Naive thymus-derived CD4-positive, alpha-beta T cell (primary cell): ENCODE measurements at regions not wholly inside any gene's neighbourhood (a gene's known extent, or its start where the extent isn't known, plus 50 kb on each side); places are given as distances from the start of the nearest gene placed in this dataset.

Experiments
- ATAC-seq: fragments of 150-1000 bp; cut with Tn5 transposase; 2 replicates; pipeline ENCODE4 v1.10.0; 2021; ENCODE audit warnings: mild to moderate bottlenecking, moderate library complexity
- CTCF ChIA-PET: fragments of 350-600 bp; sonication (Branson Sonifier 250); formaldehyde crosslinking; loops from one replicate; lab custom pipeline; 2021; ENCODE audit warnings: antibody characterized with exemption; lab: Charles Lee
- POLR2A ChIA-PET: fragments of 350-600 bp; sonication (Branson Sonifier 250); formaldehyde crosslinking; loops from one replicate; lab custom pipeline; 2021; ENCODE audit warnings: antibody characterized with exemption, inconsistent platforms; lab: Charles Lee
- DNase-seq, 9 donors: peaks; one replicate each; pipeline versions ENCODE4 v3.0.0 to v3.0.0-alpha.2; 2020 to 2022; ENCODE audit warnings: mixed read lengths in 1 of 9
- H3K27ac ChIP-seq: one replicate; pipeline ENCODE4 v1.7.0; 2013; ENCODE audit warnings: mild to moderate bottlenecking, low read depth, low read length, moderate library complexity
- H3K27me3 ChIP-seq, 2 donors: one replicate each; pipeline ENCODE4 v1.7.0; 2013; ENCODE audit warnings: low read length in 2 of 2, mild to moderate bottlenecking in 2 of 2, moderate library complexity in 2 of 2; ENCODE audit not compliant: control insufficient read depth in 2 of 2, insufficient read depth in 2 of 2
- H3K36me3 ChIP-seq, 3 experiments: 1 replicate in 2 of 3; 2 replicates in 1 of 3; pipeline ENCODE4 v1.7.0; 2013; ENCODE audit warnings: low read length in 3 of 3, mild to moderate bottlenecking in 3 of 3, moderate library complexity in 1 of 3; ENCODE audit not compliant: insufficient read depth in 3 of 3, control insufficient read depth in 2 of 3
- H3K4me1 ChIP-seq, 2 donors: one replicate each; pipeline ENCODE4 v1.7.0; 2013; ENCODE audit warnings: low read length in 2 of 2, mild to moderate bottlenecking in 2 of 2, moderate library complexity in 1 of 2; ENCODE audit not compliant: control insufficient read depth in 2 of 2, insufficient read depth in 2 of 2
- H3K4me3 ChIP-seq: 2 replicates; pipeline ENCODE4 v1.7.0; 2013; ENCODE audit warnings: mild to moderate bottlenecking, low read length
- H3K9me3 ChIP-seq, 3 experiments: 1 replicate in 2 of 3; 2 replicates in 1 of 3; pipeline ENCODE4 v1.7.0; 2013; ENCODE audit warnings: low read length in 3 of 3; ENCODE audit not compliant: control insufficient read depth in 2 of 3
- H3K27ac Mint-ChIP-seq, 9 donors: one replicate each; pipeline ENCODE4 v1.8.0; 2020 to 2022; ENCODE audit warnings: mixed read lengths in 9 of 9, mild to moderate bottlenecking in 8 of 9, moderate library complexity in 5 of 9, inconsistent platforms in 2 of 9
- H3K27me3 Mint-ChIP-seq, 5 donors: one replicate each; pipeline ENCODE4 v1.8.0; 2021 to 2022; ENCODE audit warnings: mixed read lengths in 5 of 5, mild to moderate bottlenecking in 1 of 5
- H3K36me3 Mint-ChIP-seq, 5 donors: one replicate each; pipeline ENCODE4 v1.8.0; 2020 to 2022; ENCODE audit warnings: mixed read lengths in 5 of 5, mild to moderate bottlenecking in 3 of 5, inconsistent platforms in 1 of 5
- H3K4me1 Mint-ChIP-seq, 7 donors: one replicate each; pipeline ENCODE4 v1.8.0; 2020 to 2022; ENCODE audit warnings: mixed read lengths in 7 of 7, mild to moderate bottlenecking in 3 of 7, inconsistent platforms in 1 of 7
- H3K4me3 Mint-ChIP-seq, 10 donors: one replicate each; pipeline ENCODE4 v1.8.0; 2020 to 2022; ENCODE audit warnings: mild to moderate bottlenecking in 10 of 10, mixed read lengths in 10 of 10, moderate library complexity in 6 of 10, inconsistent platforms in 2 of 10
- H3K9me3 Mint-ChIP-seq, 11 donors: one replicate each; pipeline ENCODE4 v1.8.0; 2020 to 2022; ENCODE audit warnings: mixed read lengths in 11 of 11, mild to moderate bottlenecking in 4 of 11, inconsistent platforms in 1 of 11, moderate library complexity in 1 of 11
- intact Hi-C, 2 donors: fragments of 100-400 bp; cut with micrococcal nuclease; formaldehyde crosslinking; loops; one replicate each; pipeline ENCODE4 v1.15.1; 2023

GRCh38 chr3:83093222-83093572 lies 1331.8 kb upstream of the GBE1 start:
- ChIA-PET POLR2A (no interaction called here), CTCF (no interaction called here)
- no peaks in the 10 kb centered on the region for H3K36me3 Mint-ChIP-seq

GRCh38 chr3:83092521-83093221 lies 1331.2 kb upstream of the GBE1 start:
- Mint-ChIP-seq H3K27ac (no peak overlapping the region), H3K36me3 (no peaks in the 10 kb centered on the region), H3K4me1 (no peaks in the 10 kb centered on the region), H3K9me3 (peaks cover 0 to 16% (median 3%) of the 10 kb centered on the region in 11 donors), H3K4me3 (no peak overlapping the region), H3K27me3 (no peaks in the 10 kb centered on the region)
- Histone ChIP-seq H3K36me3 (no peaks in the 10 kb centered on the region), H3K4me1 (no peaks in the 10 kb centered on the region), H3K4me3 (no peak overlapping the region), H3K27me3 (no peaks in the 10 kb centered on the region), H3K9me3 (no peaks in the 10 kb centered on the region), H3K27ac (no peak overlapping the region)
- CTCF ChIA-PET = no interaction called here
- ATAC-seq (no peak), DNase-seq (no peak)
- intact Hi-C loops = no loop called here
- POLR2A ChIA-PET = no interaction called here

More at GRCh38 chr3:83093222-83093572, 1331.8 kb upstream of the GBE1 start:
- no peak overlapping the region for H3K4me3 Mint-ChIP-seq
- no peaks in the 10 kb centered on the region for H3K4me1 ChIP-seq
- H3K27me3 ChIP-seq = no peaks in the 10 kb centered on the region
- H3K27ac ChIP-seq = no peak overlapping the region
- H3K27ac Mint-ChIP-seq = no peak overlapping the region
- no peaks in the 10 kb centered on the region for H3K27me3 Mint-ChIP-seq
- DNase-seq (no peak), ATAC-seq (no peak)
- no peaks in the 10 kb centered on the region for H3K9me3 ChIP-seq
- intact Hi-C loops = no loop called here
- no peak overlapping the region for H3K4me3 ChIP-seq
- H3K36me3 ChIP-seq = no peaks in the 10 kb centered on the region
- no peaks in the 10 kb centered on the region for H3K4me1 Mint-ChIP-seq
- peaks cover 0 to 21% (median 3%) of the 10 kb centered on the region in 11 donors for H3K9me3 Mint-ChIP-seq

GRCh38 chr3:83076041-83076440 lies 1314.6 kb upstream of the GBE1 start:
- POLR2A ChIA-PET = no interaction called here

GRCh38 chr3:83074485-83074884 lies 1313.0 kb upstream of the GBE1 start:
- Mint-ChIP-seq H3K4me3 (no peak overlapping the region), H3K36me3 (no peaks in the 10 kb centered on the region), H3K9me3 (peaks cover 0 to 39% (median 7%) of the 10 kb centered on the region in 11 donors), H3K27me3 (no peaks in the 10 kb centered on the region), H3K27ac (no peak overlapping the region), H3K4me1 (no peaks in the 10 kb centered on the region)
- Histone ChIP-seq H3K4me1 (no peaks in the 10 kb centered on the region), H3K4me3 (no peak overlapping the region), H3K27me3 (no peaks in the 10 kb centered on the region), H3K27ac (no peak overlapping the region), H3K36me3 (no peaks in the 10 kb centered on the region), H3K9me3 (no peaks in the 10 kb centered on the region)
- no peak for DNase-seq
- ATAC-seq = no peak
- intact Hi-C loops = no loop called here
- ChIA-PET POLR2A (no interaction called here), CTCF (no interaction called here)

More at GRCh38 chr3:83076041-83076440, 1314.6 kb upstream of the GBE1 start:
- no peaks in the 10 kb centered on the region for H3K4me1 Mint-ChIP-seq
- peaks cover 0 to 38% (median 6%) of the 10 kb centered on the region in 11 donors for H3K9me3 Mint-ChIP-seq
- ATAC-seq (no peak), DNase-seq (no peak)
- no peaks in the 10 kb centered on the region for H3K27me3 Mint-ChIP-seq
- H3K4me3 Mint-ChIP-seq = no peak overlapping the region
- no peak overlapping the region for H3K27ac Mint-ChIP-seq
- Histone ChIP-seq H3K27me3 (no peaks in the 10 kb centered on the region), H3K27ac (no peak overlapping the region), H3K36me3 (no peaks in the 10 kb centered on the region), H3K4me3 (no peak overlapping the region), H3K9me3 (no peaks in the 10 kb centered on the region), H3K4me1 (no peaks in the 10 kb centered on the region)
- intact Hi-C loops = no loop called here
- H3K36me3 Mint-ChIP-seq = no peaks in the 10 kb centered on the region
- CTCF ChIA-PET = no interaction called here

- CTCF ChIA-PET = no interaction called here
- Mint-ChIP-seq H3K4me1 (no peaks in the 10 kb centered on the region), H3K9me3 (peaks cover 0 to 34% (median 10%) of the 10 kb centered on the region in 11 donors), H3K27me3 (no peaks in the 10 kb centered on the region), H3K27ac (no peak overlapping the region), H3K4me3 (no peak overlapping the region), H3K36me3 (peaks cover 0 to 4% (median 0%) of the 10 kb centered on the region in 5 donors)
- POLR2A ChIA-PET = no interaction called here
- DNase-seq = no peak
- Histone ChIP-seq H3K27ac (no peak overlapping the region), H3K4me1 (no peaks in the 10 kb centered on the region), H3K4me3 (no peak overlapping the region), H3K27me3 (no peaks in the 10 kb centered on the region), H3K36me3 (no peaks in the 10 kb centered on the region), H3K9me3 (peaks cover 0 to 6% (median 0%) of the 10 kb centered on the region in 3 experiments)
- intact Hi-C loops = no loop called here
- no peak for ATAC-seq
Observed at GRCh38 chr3:83065851-83066460, 1304.5 kb upstream of the GBE1 start.

GRCh38 chr3:83063446-83063845 lies 1302.0 kb upstream of the GBE1 start:
- Histone ChIP-seq H3K27me3 (no peaks in the 10 kb centered on the region), H3K4me3 (no peak overlapping the region), H3K36me3 (no peaks in the 10 kb centered on the region), H3K9me3 (peaks cover 0 to 6% (median 0%) of the 10 kb centered on the region in 3 experiments), H3K4me1 (no peaks in the 10 kb centered on the region), H3K27ac (no peak overlapping the region)
- no peaks in the 10 kb centered on the region for H3K4me1 Mint-ChIP-seq
- peaks cover 0 to 43% (median 18%) of the 10 kb centered on the region in 11 donors for H3K9me3 Mint-ChIP-seq
- H3K4me3 Mint-ChIP-seq = no peak overlapping the region
- ChIA-PET CTCF (no interaction called here), POLR2A (no interaction called here)
- no peak for ATAC-seq
- no peaks in the 10 kb centered on the region for H3K27me3 Mint-ChIP-seq
- intact Hi-C loops = no loop called here
- no peak for DNase-seq
- H3K27ac Mint-ChIP-seq = no peak overlapping the region
- peaks cover 0 to 4% (median 0%) of the 10 kb centered on the region in 5 donors for H3K36me3 Mint-ChIP-seq

- CTCF ChIA-PET = no interaction called here
- Mint-ChIP-seq H3K27me3 (no peaks in the 10 kb centered on the region), H3K9me3 (peaks cover 0 to 6% (median 0%) of the 10 kb centered on the region in 11 donors), H3K36me3 (no peaks in the 10 kb centered on the region), H3K27ac (no peak overlapping the region), H3K4me1 (no peaks in the 10 kb centered on the region), H3K4me3 (no peak overlapping the region)
- Histone ChIP-seq H3K4me3 (no peak overlapping the region), H3K27me3 (no peaks in the 10 kb centered on the region), H3K36me3 (no peaks in the 10 kb centered on the region), H3K9me3 (no peaks in the 10 kb centered on the region), H3K27ac (no peak overlapping the region), H3K4me1 (no peaks in the 10 kb centered on the region)
- POLR2A ChIA-PET = no interaction called here
- intact Hi-C loops = no loop called here
- DNase-seq (no peak), ATAC-seq (no peak)
Observed at GRCh38 chr3:83048556-83048955, 1287.1 kb upstream of the GBE1 start.
